Type B pancreatic cell (in vitro differentiated cells): ENCODE measurements at regions not wholly inside any gene's neighbourhood (a gene's known extent, or its start where the extent isn't known, plus 50 kb on each side); places are given as distances from the start of the nearest gene placed in this dataset.
"Not testable (repeated sequence)": the region's sequence is repeated elsewhere in the genome, so short reads cannot be mapped to it uniquely, and the experiment has no call there.

ENCODE experiments used
- DNase-seq: peaks from one replicate; pipeline ENCODE4 v3.0.0; 2021; ENCODE audit warnings: mixed read lengths; ENCODE audit not compliant: unreplicated experiment; ENCODE audit errors: extremely low spot score
- H3K27ac Mint-ChIP-seq: 2 replicates; pipeline ENCODE4 v1.8.0; 2021; ENCODE audit warnings: mild to moderate bottlenecking, mixed read lengths
- H3K27me3 Mint-ChIP-seq: 2 replicates; pipeline ENCODE4 v1.8.0; 2021; ENCODE audit warnings: mixed read lengths
- H3K36me3 Mint-ChIP-seq: 2 replicates; pipeline ENCODE4 v1.8.0; 2021; ENCODE audit warnings: mixed read lengths
- H3K4me1 Mint-ChIP-seq: one replicate; pipeline ENCODE4 v1.8.0; 2021; ENCODE audit warnings: mixed read lengths; ENCODE audit not compliant: unreplicated experiment
- H3K4me3 Mint-ChIP-seq: 2 replicates; pipeline ENCODE4 v1.8.0; 2021; ENCODE audit warnings: mild to moderate bottlenecking, mixed read lengths
- H3K9me3 Mint-ChIP-seq: 2 replicates; pipeline ENCODE4 v1.8.0; 2021; ENCODE audit warnings: mixed read lengths
- TF ChIP-seq, protein P1 (sequence below): fragments of 200-600 bp; sonication (generic); conservative IDR thresholded peaks from 2 replicates; pipeline ENCODE4 v1.5.0; 2021; ENCODE audit warnings: antibody characterized with exemption, mild to moderate bottlenecking

DNA sequence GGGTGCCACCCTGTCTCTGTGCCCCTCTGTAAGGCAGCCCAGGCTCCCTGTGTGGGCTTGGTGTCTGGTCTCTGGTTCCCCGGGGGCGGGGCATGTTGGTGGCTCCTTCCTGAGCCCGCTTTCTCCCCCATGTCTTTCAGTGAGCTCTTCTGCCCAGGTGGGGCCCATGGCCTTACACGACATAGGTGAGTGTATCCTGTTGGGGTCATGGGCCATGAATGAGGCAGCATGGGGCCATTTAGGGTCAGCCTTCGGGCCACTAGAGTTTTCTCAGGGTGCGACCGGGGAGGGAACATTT is 195.1 kb downstream of the UBE3A start:
- H3K27me3 Mint-ChIP-seq, result no peaks in the 10 kb centered on the region
- no peaks in the 10 kb centered on the region for H3K9me3 Mint-ChIP-seq
- TF ChIP-seq, protein P1, sequence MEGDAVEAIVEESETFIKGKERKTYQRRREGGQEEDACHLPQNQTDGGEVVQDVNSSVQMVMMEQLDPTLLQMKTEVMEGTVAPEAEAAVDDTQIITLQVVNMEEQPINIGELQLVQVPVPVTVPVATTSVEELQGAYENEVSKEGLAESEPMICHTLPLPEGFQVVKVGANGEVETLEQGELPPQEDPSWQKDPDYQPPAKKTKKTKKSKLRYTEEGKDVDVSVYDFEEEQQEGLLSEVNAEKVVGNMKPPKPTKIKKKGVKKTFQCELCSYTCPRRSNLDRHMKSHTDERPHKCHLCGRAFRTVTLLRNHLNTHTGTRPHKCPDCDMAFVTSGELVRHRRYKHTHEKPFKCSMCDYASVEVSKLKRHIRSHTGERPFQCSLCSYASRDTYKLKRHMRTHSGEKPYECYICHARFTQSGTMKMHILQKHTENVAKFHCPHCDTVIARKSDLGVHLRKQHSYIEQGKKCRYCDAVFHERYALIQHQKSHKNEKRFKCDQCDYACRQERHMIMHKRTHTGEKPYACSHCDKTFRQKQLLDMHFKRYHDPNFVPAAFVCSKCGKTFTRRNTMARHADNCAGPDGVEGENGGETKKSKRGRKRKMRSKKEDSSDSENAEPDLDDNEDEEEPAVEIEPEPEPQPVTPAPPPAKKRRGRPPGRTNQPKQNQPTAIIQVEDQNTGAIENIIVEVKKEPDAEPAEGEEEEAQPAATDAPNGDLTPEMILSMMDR, result no peak
- H3K27ac Mint-ChIP-seq, result no peak overlapping the region
- no peak overlapping the region for H3K4me3 Mint-ChIP-seq
- H3K4me1 Mint-ChIP-seq, result no peaks in the 10 kb centered on the region
- no peaks in the 10 kb centered on the region for H3K36me3 Mint-ChIP-seq
- DNase-seq, result peak; percentile 52

DNA sequence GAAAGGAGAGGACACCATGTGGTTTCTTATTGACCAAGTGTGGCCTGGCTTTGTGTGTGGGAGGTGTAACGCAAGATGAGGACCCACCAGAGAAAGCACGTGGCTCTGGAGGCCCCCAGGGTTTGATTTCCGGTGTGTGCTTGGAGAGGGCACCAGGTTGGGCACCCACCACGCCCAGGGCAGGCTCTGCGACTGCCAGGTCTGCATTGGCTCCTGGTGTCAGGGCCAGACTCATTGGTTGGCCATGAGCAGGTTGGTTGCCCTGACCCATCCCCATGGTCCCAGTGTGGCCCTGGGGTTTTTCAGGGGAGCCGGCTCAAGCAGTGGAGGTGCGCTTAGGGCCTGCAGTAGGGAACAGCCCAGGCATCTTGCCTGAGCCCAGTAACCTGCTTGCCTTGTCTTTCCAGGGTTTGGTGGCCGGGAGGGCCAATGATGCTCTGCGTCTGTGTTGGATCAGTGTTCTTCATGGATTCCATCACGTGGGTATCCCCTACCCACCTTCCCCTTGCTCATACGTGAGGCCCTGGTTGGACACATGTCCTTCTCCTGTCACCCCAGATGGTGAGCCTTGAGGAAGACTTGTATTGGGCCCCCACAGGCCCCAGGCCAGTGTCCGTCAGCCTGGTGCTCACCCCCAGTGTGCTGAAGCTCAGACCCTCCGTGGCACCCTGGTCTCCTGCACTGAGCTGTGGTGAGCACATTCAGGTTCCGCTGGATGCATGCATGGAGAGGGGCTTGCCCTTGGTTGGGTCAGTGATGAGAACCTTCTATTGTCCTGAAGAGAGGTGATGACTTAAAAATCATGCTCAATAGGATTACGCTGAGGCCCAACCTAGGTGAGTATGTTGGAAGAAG is 193.9 kb downstream of the UBE3A start:
- H3K9me3 Mint-ChIP-seq, result no peaks in the 10 kb centered on the region
- H3K27ac Mint-ChIP-seq, result no peak overlapping the region
- TF ChIP-seq, protein P1, result no peak
- no peaks in the 10 kb centered on the region for H3K27me3 Mint-ChIP-seq
- no peaks in the 10 kb centered on the region for H3K4me1 Mint-ChIP-seq
- peak; percentile 51 for DNase-seq
- no peak overlapping the region for H3K4me3 Mint-ChIP-seq
- H3K36me3 Mint-ChIP-seq, result no peaks in the 10 kb centered on the region

DNA sequence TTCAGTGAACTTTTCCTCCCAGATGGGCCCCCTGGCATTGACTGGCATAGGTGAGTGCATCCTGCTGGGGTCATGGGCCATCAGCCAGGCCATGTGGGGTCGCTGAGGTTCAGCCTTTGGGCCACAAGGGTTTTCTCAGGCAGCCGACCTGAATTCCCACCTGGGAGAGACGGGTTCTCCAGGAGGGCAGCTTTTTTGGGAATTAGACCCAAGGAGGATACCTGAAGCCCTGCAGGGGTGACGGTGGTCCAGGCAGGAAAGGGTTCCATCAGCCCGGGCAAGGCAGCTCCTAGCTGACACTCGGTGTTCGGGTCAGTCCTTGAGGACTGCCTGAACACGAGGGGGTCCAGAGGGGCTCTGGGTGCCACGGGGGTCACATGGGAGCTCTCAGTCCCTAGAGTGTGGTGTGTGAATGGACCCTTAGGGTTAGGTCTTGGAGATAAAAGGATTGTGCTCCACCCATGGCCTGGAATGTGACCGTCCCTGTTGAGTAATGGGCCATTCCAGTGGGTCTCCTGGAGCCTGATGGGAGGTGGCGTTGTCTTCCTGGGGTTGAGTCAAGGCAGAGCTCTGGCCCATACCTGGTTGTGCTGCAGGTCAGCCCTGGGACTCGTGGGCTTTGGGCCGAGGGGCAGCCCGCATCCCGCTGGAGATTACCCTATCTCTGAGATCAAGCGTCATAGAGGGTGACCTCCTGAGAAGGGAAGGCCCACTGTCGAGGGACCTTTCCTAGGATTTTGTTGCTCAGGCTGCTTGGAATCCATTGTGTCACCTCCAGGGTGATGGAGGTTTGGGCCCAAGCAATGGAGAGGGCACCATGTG is 192.8 kb downstream of the UBE3A start:
- Mint-ChIP-seq H3K9me3 (no peaks in the 10 kb centered on the region), H3K27ac (no peak overlapping the region), H3K27me3 (no peaks in the 10 kb centered on the region), H3K4me1 (no peaks in the 10 kb centered on the region), H3K4me3 (no peak overlapping the region), H3K36me3 (no peaks in the 10 kb centered on the region)
- peak; percentile 51 for DNase-seq
- TF ChIP-seq, protein P1, result no peak

DNA sequence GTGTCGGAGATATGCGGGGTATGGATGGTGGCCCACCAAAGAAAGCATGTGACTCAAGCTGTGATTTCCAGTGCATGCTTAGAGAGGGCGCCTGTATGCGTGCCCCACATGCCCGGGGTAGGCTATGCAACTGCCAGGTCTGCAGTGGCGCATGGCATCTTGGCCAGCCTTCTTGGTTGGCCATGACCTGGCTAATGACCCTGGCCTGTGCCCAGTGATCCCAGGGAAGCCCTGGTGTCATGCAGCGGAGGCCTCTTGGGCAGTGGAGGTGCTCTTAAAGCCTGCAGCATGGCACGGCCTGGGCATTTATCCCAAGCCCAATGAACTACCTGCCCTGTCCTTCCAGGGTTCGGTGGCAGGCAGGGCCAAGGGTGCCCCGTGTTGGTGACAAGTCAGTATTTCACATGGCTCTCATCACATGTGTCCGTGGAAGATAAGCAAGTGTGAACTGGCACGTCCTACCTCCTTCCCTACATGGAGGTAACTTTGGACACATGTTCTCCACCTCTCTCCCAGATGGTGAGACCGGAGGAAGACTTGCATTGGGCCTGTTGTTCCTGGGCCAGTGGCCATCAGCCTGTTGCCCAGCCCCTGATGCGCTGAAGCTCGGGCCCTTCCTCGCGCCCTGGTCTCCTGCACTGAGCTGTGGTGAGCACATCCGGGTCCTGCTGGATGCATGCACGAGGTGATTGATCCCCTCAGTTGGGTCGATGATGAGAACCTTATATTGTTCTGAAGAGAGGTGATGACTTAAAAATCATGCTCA is 192.0 kb downstream of the UBE3A start:
- H3K27ac Mint-ChIP-seq, result no peak overlapping the region
- no peaks in the 10 kb centered on the region for H3K9me3 Mint-ChIP-seq
- H3K27me3 Mint-ChIP-seq, result no peaks in the 10 kb centered on the region
- TF ChIP-seq, protein P1, result no peak
- peak; percentile 55 for DNase-seq
- no peak overlapping the region for H3K4me3 Mint-ChIP-seq
- H3K4me1 Mint-ChIP-seq, result no peaks in the 10 kb centered on the region
- H3K36me3 Mint-ChIP-seq, result no peaks in the 10 kb centered on the region

DNA sequence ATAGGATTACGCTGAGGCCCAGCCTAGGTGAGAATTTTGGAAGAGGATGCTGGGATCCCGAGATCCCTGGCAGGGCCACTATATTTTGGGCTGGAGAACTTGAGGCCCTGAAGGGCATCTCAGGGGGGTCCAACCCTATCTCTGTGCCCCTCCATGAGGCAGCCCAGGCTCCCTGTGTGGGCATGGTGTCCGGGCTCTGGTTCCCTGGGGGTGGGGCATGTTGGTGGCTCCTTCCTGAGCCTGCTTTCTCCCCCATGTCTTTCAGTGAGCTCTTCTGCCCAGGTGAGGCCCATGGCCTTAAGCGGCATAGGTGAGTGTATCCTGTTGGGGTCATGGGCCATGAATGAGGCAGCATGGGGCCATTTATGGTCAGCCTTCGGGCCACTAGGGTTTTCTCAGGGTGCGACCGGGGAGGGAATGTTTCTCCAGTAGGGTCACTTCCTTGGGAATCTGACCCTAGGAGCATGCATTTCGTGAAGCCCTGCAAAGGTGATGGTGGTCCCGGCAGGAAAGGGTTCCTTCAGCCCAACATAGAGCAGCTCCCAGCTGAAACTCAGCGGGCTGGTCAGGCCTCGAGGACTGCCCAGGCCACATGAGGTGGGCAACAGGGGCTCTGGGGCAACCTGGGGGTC is 191.3 kb downstream of the UBE3A start:
- no peak overlapping the region for H3K27ac Mint-ChIP-seq
- no peaks in the 10 kb centered on the region for H3K9me3 Mint-ChIP-seq
- DNase-seq, result no peak
- no peak overlapping the region for H3K4me3 Mint-ChIP-seq
- H3K4me1 Mint-ChIP-seq, result no peaks in the 10 kb centered on the region
- no peaks in the 10 kb centered on the region for H3K36me3 Mint-ChIP-seq
- TF ChIP-seq, protein P1, result no peak
- no peaks in the 10 kb centered on the region for H3K27me3 Mint-ChIP-seq

DNA sequence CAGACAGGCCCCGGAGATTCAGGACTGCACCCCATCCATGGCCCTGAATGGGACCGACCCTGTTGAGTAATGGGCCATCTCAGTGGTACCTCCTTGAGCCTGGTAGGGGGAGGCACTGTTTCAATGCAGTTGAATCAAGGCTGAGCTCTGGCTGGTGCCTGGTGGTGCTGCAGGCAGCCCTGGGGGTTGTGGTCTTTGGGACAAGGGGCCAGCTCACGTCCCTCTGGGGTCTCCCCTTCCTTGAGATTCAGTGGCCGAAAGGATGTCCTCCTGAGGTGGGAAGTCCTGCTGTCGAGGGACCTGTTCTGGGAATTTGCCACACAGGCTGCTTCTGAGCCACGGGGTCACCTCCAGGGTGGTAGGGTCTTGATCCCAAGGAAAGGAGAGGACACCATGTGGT is 190.7 kb downstream of the UBE3A start:
- H3K4me3 Mint-ChIP-seq, H3K27me3 Mint-ChIP-seq, H3K36me3 Mint-ChIP-seq, DNase-seq, H3K9me3 Mint-ChIP-seq, H3K4me1 Mint-ChIP-seq, H3K27ac Mint-ChIP-seq: not testable (repeated sequence)
